OCI-LY7 (cell line): ENCODE measurements at regions not wholly inside any gene's neighbourhood (a gene's known extent, or its start where the extent isn't known, plus 50 kb on each side); places are given as distances from the start of the nearest gene placed in this dataset.
"Not testable (repeated sequence)": the region's sequence is repeated elsewhere in the genome, so short reads cannot be mapped to it uniquely, and the experiment has no call there.

ENCODE experiments used
- BruUV-seq: library from RNA; stranded (reverse); fragments of 400-500 nt; replicated peaks from 2 replicates; lab custom pipeline; 2021; lab: Mats Ljungman, UMichigan
- CTCF ChIA-PET: fragments of 300-600 bp; sonication (Branson Sonifier 250); formaldehyde crosslinking; loops from one replicate; lab custom pipeline; 2022; ENCODE audit warnings: antibody characterized with exemption; ENCODE audit not compliant: unreplicated experiment; lab: Charles Lee
- POLR2A ChIA-PET: fragments of 300-600 bp; sonication (Branson Sonifier 250); formaldehyde crosslinking; loops from one replicate; lab custom pipeline; 2022; ENCODE audit warnings: antibody characterized with exemption; lab: Charles Lee
- DNase-seq: peaks from one replicate; pipeline ENCODE4 v3.0.0-alpha.2; 2015; ENCODE audit warnings: low spot score
- H2AFZ ChIP-seq: fragments of 200-600 bp; sonication (generic), shearing (Covaris generic); 2 replicates; pipeline ENCODE4 v1.6.1; 2014; ENCODE audit warnings: mild to moderate bottlenecking, antibody characterized with exemption, low read length, moderate library complexity
- H3K27ac ChIP-seq: fragments of 200-600 bp; sonication (generic); 2 replicates; pipeline ENCODE4 v1.5.1; 2014; ENCODE audit warnings: mixed run types, low read depth, mild to moderate bottlenecking, moderate library complexity, low read length, inconsistent platforms; ENCODE audit not compliant: poor library complexity, severe bottlenecking
- H3K36me3 ChIP-seq: fragments of 200-600 bp; sonication (generic); 2 replicates; pipeline ENCODE4 v1.6.1; 2014; ENCODE audit warnings: mild to moderate bottlenecking, antibody characterized with exemption, low read length, moderate library complexity, mixed read lengths; ENCODE audit not compliant: insufficient read depth
- H3K4me1 ChIP-seq: fragments of 200-600 bp; sonication (generic); 2 replicates; pipeline ENCODE4 v1.5.1; 2014; ENCODE audit warnings: mild to moderate bottlenecking, low read length; ENCODE audit not compliant: insufficient read depth, poor library complexity, severe bottlenecking
- H3K4me2 ChIP-seq: fragments of 200-600 bp; sonication (generic); 2 replicates; pipeline ENCODE4 v1.6.1; 2014; ENCODE audit warnings: mild to moderate bottlenecking, low read length
- H3K4me3 ChIP-seq: fragments of 200-600 bp; sonication (generic); 2 replicates; pipeline ENCODE4 v1.5.1; 2014; ENCODE audit warnings: mild to moderate bottlenecking, low read depth, low read length; ENCODE audit not compliant: poor library complexity, severe bottlenecking
- H3K79me2 ChIP-seq: fragments of 200-600 bp; sonication (generic); 2 replicates; pipeline ENCODE4 v1.6.1; 2016; ENCODE audit warnings: low read depth, mild to moderate bottlenecking, low read length, moderate library complexity, mixed read lengths; ENCODE audit not compliant: insufficient read depth
- H3K9me2 ChIP-seq: fragments of 200-600 bp; sonication (generic); 2 replicates; pipeline ENCODE4 v1.6.1; 2016; ENCODE audit warnings: mild to moderate bottlenecking, low read length, mixed read lengths; ENCODE audit not compliant: insufficient read depth
- H3K9me3 ChIP-seq: fragments of 200-600 bp; sonication (generic); 2 replicates; pipeline ENCODE4 v1.6.1; 2014; ENCODE audit warnings: mild to moderate bottlenecking, mixed run types, low read length, mixed read lengths
- H4K20me1 ChIP-seq: fragments of 200-600 bp; sonication (generic); 2 replicates; pipeline ENCODE4 v1.6.1; 2014; ENCODE audit warnings: mild to moderate bottlenecking, antibody characterized with exemption, low read length, moderate library complexity, mixed read lengths; ENCODE audit not compliant: insufficient read depth
- CTCF ChIP-seq: fragments of 200-600 bp; sonication (generic); conservative IDR thresholded peaks from 2 replicates; pipeline ENCODE4 v1.5.1; 2014; ENCODE audit warnings: mild to moderate bottlenecking, antibody characterized with exemption, low read length, moderate library complexity, mixed read lengths
- EZH2phosphoT487 ChIP-seq: fragments of 200-600 bp; sonication (generic); IDR thresholded peaks from 2 replicates; pipeline ENCODE4 v1.6.1; 2018; ENCODE audit warnings: low read depth, borderline replicate concordance, mild to moderate bottlenecking, mixed run types, antibody characterized with exemption, low read length, moderate library complexity, mixed read lengths
- intact Hi-C: fragments of 100-400 bp; cut with micrococcal nuclease; formaldehyde crosslinking; loops from one replicate; pipeline ENCODE4 v1.10.0; 2022; ENCODE audit not compliant: unreplicated experiment

- Histone ChIP-seq H3K9me2 (no peaks in the 10 kb centered on the region), H3K4me3 (no peak overlapping the region), H3K9me3 (no peaks in the 10 kb centered on the region), H3K79me2 (no peaks in the 10 kb centered on the region), H3K4me2 (no peak overlapping the region), H2AFZ (no peak overlapping the region), H3K27ac (no peak overlapping the region), H3K4me1 (peaks cover 6% of the 10 kb centered on the region), H4K20me1 (no peaks in the 10 kb centered on the region), H3K36me3 (no peaks in the 10 kb centered on the region)
- BruUV-seq = no TSS peak
- ChIA-PET POLR2A (interaction anchor here (0.7 kb wide), 2 partner anchors 57 to 318 kb away, joined by 3 read pairs; no protein-coding TSS in a partner anchor), CTCF (no interaction called here)
- TF ChIP-seq EZH2phosphoT487 = no peak
- TF ChIP-seq CTCF = no peak
- intact Hi-C loops = loop anchor here (2.0 kb wide), 1 partner anchor 895 kb away; no protein-coding TSS in a partner anchor
- no peak for DNase-seq
Measured at GRCh38 chr3:71927505-71928066, 142.6 kb upstream of the PROK2 start.

GRCh38 chr3:71926616-71927015, 141.7 kb upstream of the PROK2 start:
- Histone ChIP-seq H3K79me2 (no peaks in the 10 kb centered on the region), H4K20me1 (no peaks in the 10 kb centered on the region), H3K36me3 (no peaks in the 10 kb centered on the region), H3K9me2 (no peaks in the 10 kb centered on the region), H3K4me3 (no peak overlapping the region), H2AFZ (no peak overlapping the region), H3K4me1 (peaks cover 6% of the 10 kb centered on the region), H3K9me3 (no peaks in the 10 kb centered on the region), H3K4me2 (no peak overlapping the region), H3K27ac (no peak overlapping the region)
- intact Hi-C loops = loop anchor here (2.0 kb wide), 1 partner anchor 896 kb away; no protein-coding TSS in a partner anchor
- DNase-seq = no peak
- ChIA-PET CTCF (interaction anchor here (0.8 kb wide), 1 partner anchor 10 kb away, joined by 3 read pairs; no protein-coding TSS in a partner anchor), POLR2A (interaction anchor here (0.7 kb wide), 1 partner anchor 693 kb away, joined by 4 read pairs; no protein-coding TSS in a partner anchor)
- TF ChIP-seq CTCF (no peak), EZH2phosphoT487 (no peak)
- BruUV-seq = no TSS peak

- H3K4me1 ChIP-seq = peaks cover 6% of the 10 kb centered on the region
- H3K9me2 ChIP-seq = no peaks in the 10 kb centered on the region
- no peak overlapping the region for H3K27ac ChIP-seq
- no peaks in the 10 kb centered on the region for H4K20me1 ChIP-seq
- DNase-seq = peak; percentile 59
- ChIA-PET POLR2A (interaction anchor here (0.7 kb wide), 1 partner anchor 693 kb away, joined by 4 read pairs; no protein-coding TSS in a partner anchor), CTCF (interaction anchor here (0.8 kb wide), 1 partner anchor 10 kb away, joined by 3 read pairs; no protein-coding TSS in a partner anchor)
- no peaks in the 10 kb centered on the region for H3K79me2 ChIP-seq
- no peak overlapping the region for H3K4me2 ChIP-seq
- no TSS peak for BruUV-seq
- H3K9me3 ChIP-seq = no peaks in the 10 kb centered on the region
- no peaks in the 10 kb centered on the region for H3K36me3 ChIP-seq
- no peak overlapping the region for H3K4me3 ChIP-seq
- H2AFZ ChIP-seq = no peak overlapping the region
- intact Hi-C loops = loop anchor here (2.0 kb wide), 1 partner anchor 897 kb away; no protein-coding TSS in a partner anchor
- TF ChIP-seq CTCF (peak; percentile 77), EZH2phosphoT487 (no peak)
Measured at GRCh38 chr3:71926262-71926600, 141.3 kb upstream of the PROK2 start.

- not testable (repeated sequence) for H4K20me1 ChIP-seq, H3K79me2 ChIP-seq, H3K9me3 ChIP-seq, BruUV-seq, H3K4me3 ChIP-seq, H3K36me3 ChIP-seq, H3K9me2 ChIP-seq, DNase-seq, H2AFZ ChIP-seq, H3K4me1 ChIP-seq, H3K4me2 ChIP-seq, H3K27ac ChIP-seq
- ChIA-PET CTCF (interaction anchor here (0.8 kb wide), 1 partner anchor 11 kb away, joined by 3 read pairs; no protein-coding TSS in a partner anchor), POLR2A (interaction anchor here (0.6 to 0.7 kb wide), 2 partner anchors 59 to 694 kb away, joined by 3 to 4 read pairs; no protein-coding TSS in a partner anchor)
- intact Hi-C loops = loop anchor here (2.0 kb wide), 1 partner anchor 897 kb away; no protein-coding TSS in a partner anchor
Measured at GRCh38 chr3:71925511-71926261, 140.7 kb upstream of the PROK2 start.
